ENCODE measurements at regions not wholly inside any gene's neighbourhood (a gene's known extent, or its start where the extent isn't known, plus 50 kb on each side); places are given as distances from the start of the nearest gene placed in this dataset.
"Not testable (repeated sequence)": the region's sequence is repeated elsewhere in the genome, so short reads cannot be mapped to it uniquely, and the experiment has no call there.

DNA sequence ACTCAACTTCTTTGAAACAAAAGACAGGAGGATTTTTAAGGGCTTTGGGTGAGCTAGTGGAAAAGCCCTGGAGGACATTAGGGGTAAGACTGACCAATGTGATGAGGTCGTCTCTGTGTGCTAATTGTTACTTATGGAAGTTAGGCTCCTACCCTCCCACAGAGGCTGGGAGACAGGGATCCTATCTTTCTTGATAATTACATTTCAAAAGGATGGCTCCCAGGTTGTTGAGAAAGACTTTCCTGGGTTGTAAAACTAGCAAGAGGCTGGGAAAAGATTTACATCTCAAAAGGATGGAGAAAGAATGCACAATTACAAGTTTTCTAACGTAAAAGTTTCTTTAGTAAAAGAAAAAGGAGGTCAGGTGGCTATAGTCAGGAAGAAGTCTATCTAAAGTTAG is 605.8 kb upstream of the GOT2 start:
- no peak for DNase-seq (ENCODE audit: low read depth in 2 of 2)

DNA sequence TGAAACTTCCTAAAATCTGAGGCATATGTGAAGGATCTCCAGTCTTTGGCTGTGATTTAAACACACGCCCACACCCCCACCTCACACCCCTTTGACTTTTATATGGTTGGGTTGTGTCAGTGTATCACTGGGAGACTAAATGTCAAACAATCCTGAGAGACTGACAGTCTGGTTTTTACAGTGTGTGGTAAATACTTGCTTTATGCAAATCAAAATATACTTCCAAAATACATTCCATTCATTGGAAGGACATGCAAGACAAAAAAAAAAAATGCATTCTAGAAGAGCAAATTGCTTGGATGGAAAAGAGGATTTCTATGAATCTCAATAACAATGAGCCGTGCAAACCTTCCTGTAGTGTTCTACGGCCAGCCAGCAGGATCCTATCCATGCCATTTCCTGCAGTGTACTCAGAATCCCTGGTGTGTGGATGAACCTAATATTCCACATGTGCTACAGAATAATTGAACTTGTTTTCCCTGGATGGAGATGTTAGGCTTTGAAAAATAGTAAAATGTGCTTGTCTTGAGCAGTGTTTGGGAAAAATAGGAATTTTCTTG is 602.1 kb upstream of the GOT2 start:
- no peak for DNase-seq (ENCODE audit: low read depth in 2 of 2)

DNA sequence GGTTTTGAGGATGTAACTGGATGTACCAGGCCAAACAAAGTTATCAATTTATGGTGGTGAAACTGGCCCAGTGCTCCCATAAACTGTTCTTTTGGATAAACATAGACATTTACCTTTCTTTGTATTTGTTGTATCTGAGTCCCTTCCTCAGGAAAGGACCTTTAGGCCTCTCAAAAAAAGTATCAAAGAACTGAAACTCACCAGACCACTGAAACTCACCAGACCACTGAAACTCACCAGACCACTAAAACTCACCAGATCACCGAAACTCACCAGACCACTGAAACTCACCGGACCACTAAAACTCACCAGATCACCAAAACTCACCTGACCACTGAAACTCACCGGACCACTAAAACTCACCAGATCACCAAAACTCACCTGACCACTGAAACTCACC is 597.6 kb upstream of the GOT2 start:
- not testable (repeated sequence) for DNase-seq (ENCODE audit: low read depth in 2 of 2)

DNA sequence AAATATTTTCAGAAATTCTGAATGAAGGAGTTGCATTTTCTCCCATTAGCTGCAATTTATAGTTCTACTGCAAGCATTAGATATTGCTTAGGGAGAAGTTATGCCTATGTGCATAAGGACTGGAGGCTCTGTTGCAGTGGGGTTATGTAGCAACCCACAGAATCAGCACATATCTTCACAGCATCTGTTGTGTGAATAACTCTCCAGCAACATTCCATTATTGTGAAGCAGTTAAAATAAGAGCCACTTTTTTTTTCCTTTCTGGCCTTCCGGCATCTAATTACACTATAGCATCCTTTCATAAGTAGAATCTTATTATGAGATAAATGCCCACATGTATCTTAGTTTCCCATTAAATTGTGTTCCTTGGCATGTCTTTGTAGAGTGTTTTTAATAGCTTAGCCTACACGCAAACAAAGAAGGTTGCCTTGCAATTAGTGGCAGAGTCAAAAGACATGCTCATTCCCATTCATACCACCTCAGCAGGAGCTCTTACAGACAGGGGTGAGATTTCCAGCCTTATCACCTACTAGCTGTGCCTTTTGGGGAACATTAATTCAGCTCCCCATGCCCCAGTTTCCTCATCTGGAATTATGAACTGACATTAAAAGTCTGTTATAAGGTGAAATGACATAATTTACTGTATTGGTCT is 596.0 kb upstream of the GOT2 start:
- no peak for DNase-seq (ENCODE audit: low read depth in 2 of 2)

- no peak for DNase-seq (ENCODE audit: low read depth in 2 of 2)
Measured at GRCh38 chr16:59328961-59329360, 594.8 kb upstream of the GOT2 start.

DNA sequence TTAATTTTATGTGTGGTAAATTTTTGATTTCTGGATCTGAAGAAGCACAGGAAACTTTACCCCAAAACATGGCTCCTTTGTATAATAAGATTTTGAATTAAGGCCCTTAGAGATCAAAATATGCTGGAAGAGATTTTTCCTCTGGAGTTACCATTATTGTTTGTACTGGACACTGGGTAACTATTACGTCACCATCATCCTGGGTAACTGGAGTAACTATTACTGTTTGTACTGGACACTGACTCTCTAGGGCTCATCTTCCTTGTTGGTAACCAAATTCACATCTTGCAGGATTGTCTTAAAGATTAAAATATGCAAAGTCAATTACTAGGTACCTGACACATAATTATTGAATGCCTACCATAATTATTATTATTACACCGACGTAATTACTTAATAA is 593.8 kb upstream of the GOT2 start:
- DNase-seq (ENCODE audit: low read depth in 2 of 2), result no peak

DNA sequence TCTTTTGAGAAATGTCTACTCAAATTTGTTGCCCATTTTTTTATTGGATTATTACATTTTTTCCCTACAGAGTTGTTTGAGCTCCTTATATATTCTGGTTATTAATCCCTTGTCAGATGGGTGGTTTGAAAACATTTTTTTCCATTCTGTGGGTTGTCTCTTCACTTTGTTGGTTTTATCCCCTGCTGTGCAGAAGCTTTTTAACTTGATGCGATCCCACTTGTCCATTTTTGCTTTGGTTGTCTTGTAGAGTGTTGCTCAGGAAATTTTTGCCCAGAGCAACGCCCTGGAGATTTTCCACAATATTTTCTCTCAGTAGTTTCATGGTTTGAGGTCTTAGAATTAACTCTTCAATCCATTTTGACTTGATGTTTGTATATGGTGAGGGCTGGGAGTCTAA is 592.8 kb upstream of the GOT2 start:
- no peak for DNase-seq (ENCODE audit: low read depth in 2 of 2)

- no peak for DNase-seq (ENCODE audit: low read depth in 2 of 2)
Measured at GRCh38 chr16:59324462-59324861, 590.3 kb upstream of the GOT2 start.

- DNase-seq (ENCODE audit: low read depth in 2 of 2), result no peak
Measured at GRCh38 chr16:59320657-59321056, 586.5 kb upstream of the GOT2 start.

DNA sequence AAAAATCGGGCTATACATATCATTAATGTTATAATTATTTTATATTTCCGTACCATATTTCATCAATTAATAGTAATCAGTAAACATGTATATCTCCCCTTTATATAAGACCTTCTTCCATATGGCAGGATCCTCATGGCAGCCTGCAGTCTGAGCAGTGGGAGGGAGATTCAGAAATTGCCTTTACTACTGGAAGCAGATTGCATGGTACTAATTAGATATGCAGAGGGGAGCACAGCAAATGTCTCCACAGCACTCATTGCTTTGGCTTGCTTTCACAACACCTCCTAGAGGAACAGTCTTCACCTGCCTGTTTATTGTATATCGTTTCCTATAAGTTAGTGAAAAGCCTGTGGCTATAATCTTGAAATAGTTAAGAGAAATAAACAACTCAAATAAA is 585.8 kb upstream of the GOT2 start:
- no peak for DNase-seq (ENCODE audit: low read depth in 2 of 2)

DNA sequence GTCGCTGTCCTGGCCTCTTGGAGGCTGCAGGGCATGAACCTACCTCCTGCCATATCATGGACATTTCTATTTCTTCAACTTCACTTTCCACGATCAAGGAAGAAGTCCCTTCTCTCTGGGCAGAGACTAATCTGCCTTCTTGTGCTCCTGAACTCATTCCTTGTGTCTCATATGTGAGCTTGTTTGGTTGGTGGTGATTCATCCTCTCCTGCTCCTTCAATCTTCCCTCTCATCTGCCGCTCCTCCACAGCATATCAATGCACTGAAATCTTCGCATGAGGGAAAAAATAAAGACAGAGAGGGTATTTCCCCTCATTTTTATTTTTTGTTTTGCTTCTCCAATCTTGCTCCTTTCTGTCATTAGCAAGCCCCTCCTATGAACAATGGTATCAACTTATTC is 571.7 kb upstream of the GOT2 start:
- no peak for DNase-seq (ENCODE audit: low read depth in 2 of 2)

- no peak for DNase-seq (ENCODE audit: low read depth in 2 of 2)
Measured at GRCh38 chr16:59296888-59297287, 562.8 kb upstream of the GOT2 start.

DNA sequence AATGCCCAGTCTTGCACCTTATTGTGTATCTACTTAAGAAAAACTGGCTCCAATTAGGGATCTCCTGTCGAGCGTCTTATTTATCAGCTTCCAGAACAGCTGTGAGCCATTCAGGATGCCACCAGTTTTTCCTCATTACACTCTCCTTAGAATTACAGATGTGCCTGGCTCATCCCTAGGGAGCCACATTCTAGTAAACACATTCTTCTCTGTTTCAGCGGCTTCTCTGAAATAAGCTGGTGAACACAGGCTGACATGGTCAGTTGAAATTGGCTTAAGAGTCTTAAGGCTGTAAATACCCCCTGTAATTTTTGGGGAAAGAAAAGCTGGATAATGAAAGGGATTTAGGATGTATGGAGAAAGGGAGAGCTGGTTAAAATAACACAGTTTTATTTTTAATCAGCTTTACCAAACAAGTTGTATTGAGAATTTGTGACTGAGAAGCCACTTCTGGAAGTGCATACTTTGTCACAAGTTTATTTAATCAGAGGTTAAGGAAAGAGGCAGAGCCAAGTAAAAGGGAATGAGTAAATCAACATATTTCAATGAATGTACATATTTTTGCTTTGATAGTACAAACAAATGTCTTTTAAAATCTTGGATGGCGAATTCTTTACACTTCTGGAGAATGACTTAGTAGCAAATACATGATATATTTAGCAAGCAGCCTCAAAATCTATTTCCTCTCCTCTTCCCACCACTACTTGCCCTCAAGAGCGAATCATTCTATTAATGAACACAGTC is 562.0 kb upstream of the GOT2 start:
- DNase-seq (ENCODE audit: low read depth in 2 of 2), result no peak

DNA sequence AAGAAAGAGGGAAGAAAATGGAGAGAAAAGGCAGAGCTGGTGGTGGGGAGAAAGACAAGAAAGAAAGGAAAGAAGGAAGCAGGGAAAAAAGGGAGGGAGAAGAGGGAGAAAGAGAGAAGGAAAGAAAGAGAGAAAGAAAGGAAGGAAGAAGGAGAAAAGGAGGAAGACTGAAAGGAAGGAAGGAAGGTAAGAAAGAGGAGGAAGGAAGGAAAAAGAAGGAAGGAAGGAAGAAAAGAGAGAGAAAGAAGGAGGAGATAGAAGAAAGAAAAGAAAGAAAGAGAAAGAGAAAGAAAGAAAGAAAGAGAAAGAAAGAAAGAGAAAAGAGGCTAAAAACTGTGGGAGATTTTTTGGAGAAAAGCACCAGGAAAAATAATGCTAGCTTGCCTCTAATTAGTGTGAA is 561.4 kb upstream of the GOT2 start:
- no peak for DNase-seq (ENCODE audit: low read depth in 2 of 2)

- no peak for DNase-seq (ENCODE audit: low read depth in 2 of 2)
Measured at GRCh38 chr16:59290718-59291117, 556.6 kb upstream of the GOT2 start.

GRCh38 chr16:59289151-59289550 is 555.0 kb upstream of the GOT2 start:
- no peak for DNase-seq (ENCODE audit: low read depth in 2 of 2)

DNA sequence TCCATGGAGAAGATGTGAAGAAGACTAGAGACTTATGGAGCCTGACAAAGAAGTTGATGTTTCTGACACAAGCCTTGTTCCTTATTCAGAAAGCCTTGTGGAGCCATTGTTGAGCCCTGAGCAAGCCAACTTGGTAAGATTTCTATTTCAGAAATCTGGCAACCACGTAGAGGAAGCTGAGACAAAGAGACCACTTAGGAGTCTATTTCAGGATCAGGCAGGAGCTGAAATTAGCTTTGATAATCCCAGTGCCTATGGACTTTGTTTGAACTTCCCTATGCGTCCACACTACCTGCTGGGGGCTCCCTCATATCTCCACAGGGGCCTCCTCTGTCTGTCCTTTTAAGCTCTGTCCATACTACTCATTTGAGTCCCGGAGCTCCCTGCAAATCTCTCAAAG is 540.0 kb upstream of the GOT2 start:
- no peak for DNase-seq (ENCODE audit: low read depth in 2 of 2)

- DNase-seq (ENCODE audit: low read depth in 2 of 2), result no peak
Measured at GRCh38 chr16:59263955-59264354, 529.8 kb upstream of the GOT2 start.

GRCh38 chr16:59260892-59261291 is 526.8 kb upstream of the GOT2 start:
- no peak for DNase-seq (ENCODE audit: low read depth in 2 of 2)

DNA sequence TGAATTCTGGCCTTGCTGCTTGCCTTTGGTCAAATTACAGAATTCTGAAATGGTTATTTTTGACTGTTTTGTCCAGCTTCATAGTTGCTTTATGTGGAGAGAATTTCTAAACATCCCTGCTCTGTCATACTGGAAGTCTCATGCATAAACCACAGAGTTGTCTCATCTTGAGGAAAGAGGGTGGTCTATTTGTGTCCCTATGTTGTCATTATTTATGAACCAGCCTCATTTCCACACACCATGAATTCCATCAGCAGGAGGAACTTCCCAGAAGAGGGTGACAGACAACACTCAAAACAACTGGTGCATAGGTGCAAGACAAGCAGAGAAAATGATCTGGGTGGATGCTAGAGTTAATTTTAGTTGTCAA is 525.8 kb upstream of the GOT2 start:
- DNase-seq (ENCODE audit: low read depth in 2 of 2), result no peak

DNA sequence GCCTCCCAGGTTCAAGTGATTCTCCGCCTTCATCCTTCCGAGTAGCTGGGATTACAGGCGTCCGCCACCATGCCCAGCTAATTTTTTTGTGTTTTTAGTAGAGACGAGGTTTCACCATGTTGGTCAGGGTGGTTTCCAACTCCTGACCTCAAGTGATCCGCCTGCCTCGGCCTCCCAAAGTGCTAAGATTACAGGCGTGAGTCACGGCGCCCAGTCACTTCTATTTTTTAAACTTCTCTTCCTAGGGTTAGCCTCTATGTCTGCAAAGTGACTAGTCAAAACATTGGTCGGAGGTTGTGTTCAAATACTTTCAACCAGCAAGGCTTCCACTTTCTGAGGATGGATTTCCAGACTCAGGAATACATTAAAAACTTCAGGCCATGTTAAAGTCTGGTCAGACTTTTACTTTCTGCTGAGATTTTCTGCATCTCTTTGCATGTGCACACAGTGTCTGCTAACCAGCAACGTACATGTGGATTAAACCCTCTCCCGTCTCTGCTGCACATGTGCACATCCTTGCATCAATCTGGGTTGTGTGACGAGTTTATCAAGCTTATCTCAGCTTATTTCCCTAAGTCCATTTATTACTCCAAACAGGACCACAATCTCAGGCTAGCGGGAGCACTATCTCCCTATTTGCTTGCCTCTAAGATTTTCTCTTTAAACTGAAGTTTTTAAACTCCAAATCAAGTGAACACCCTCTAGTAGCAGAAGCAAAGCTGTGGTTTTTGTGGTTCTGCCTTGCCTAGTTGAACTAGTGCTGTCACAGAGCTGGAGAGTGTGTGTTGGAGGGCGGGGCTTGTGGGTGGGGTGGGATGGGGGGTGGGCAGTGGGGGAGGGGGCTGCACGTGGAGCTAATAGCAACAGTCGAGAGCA is 525.2 kb upstream of the GOT2 start:
- DNase-seq (ENCODE audit: low read depth in 2 of 2), result no peak

- DNase-seq (ENCODE audit: low read depth in 2 of 2), result no peak
Measured at GRCh38 chr16:59252317-59252716, 518.2 kb upstream of the GOT2 start.
